Heart right ventricle (tissue), 16 donors: ENCODE measurements at regions not wholly inside any gene's neighbourhood (a gene's known extent, or its start where the extent isn't known, plus 50 kb on each side); places are given as distances from the start of the nearest gene placed in this dataset.

Experiments
- ATAC-seq, 8 donors: fragments of 200-7000 bp; cut with Tn5 transposase; one replicate each; pipeline ENCODE4 v1.9.1; 2020; ENCODE audit warnings: mild to moderate bottlenecking in 8 of 8, moderate library complexity in 8 of 8, moderate number of reproducible peaks in 1 of 8
- DNase-seq, 2 donors: peaks; one replicate each; pipeline ENCODE4 v3.0.0-alpha.2; 2020
- H3K27ac ChIP-seq, 10 donors: fragments of 200-600 bp; sonication (generic) in 2 of 10; one replicate each; pipeline versions ENCODE4 v1.5.0 to v1.8.0; 2020 to 2022; ENCODE audit warnings: mild to moderate bottlenecking in 3 of 10
- H3K27me3 ChIP-seq, 7 donors: fragments of 200-600 bp; one replicate each; pipeline ENCODE4 v1.8.0; 2021 to 2022; ENCODE audit warnings: mild to moderate bottlenecking in 2 of 7
- H3K36me3 ChIP-seq, 9 donors: fragments of 200-600 bp; sonication (generic) in 1 of 9; one replicate each; pipeline versions ENCODE4 v1.5.0 to v1.8.0; 2020 to 2022; ENCODE audit warnings: mild to moderate bottlenecking in 2 of 9
- H3K4me1 ChIP-seq, 9 donors: fragments of 200-600 bp; sonication (generic) in 1 of 9; one replicate each; pipeline versions ENCODE4 v1.5.0 to v1.8.0; 2020 to 2022; ENCODE audit warnings: mild to moderate bottlenecking in 4 of 9
- H3K4me3 ChIP-seq, 10 donors: fragments of 200-600 bp; sonication (generic) in 2 of 10; one replicate each; pipeline versions ENCODE4 v1.5.0 to v1.8.0; 2020 to 2022; ENCODE audit warnings: mild to moderate bottlenecking in 7 of 10, moderate library complexity in 2 of 10
- H3K9me3 ChIP-seq, 11 donors: fragments of 200-600 bp in 10 of 11; sonication (generic) in 2 of 11; one replicate each; pipeline versions ENCODE4 v1.5.0 to v1.8.0; 2013 to 2022; ENCODE audit warnings: mild to moderate bottlenecking in 2 of 11, control low read depth in 1 of 11, moderate library complexity in 1 of 11
- WGBS, 2 donors: extraction: QIAGEN DNeasy Blood & Tissue Kit; methylation state at CpG; one replicate each; pipeline ENCODE4 v1.1.7; 2013; ENCODE audit warnings: inconsistent platforms in 1 of 2; 5-methylcytosine and 5-hydroxymethylcytosine counted together
- intact Hi-C, 10 donors: fragments of 100-400 bp; cut with DNase I; formaldehyde crosslinking; loops; one replicate each; pipeline versions ENCODE4 v1.11.1 to v1.14.2; 2022
- TF ChIP-seq, protein P1 (sequence below), 9 donors: fragments of 200-600 bp; sonication (generic) in 2 of 9; IDR thresholded peaks; one replicate each; pipeline versions ENCODE4 v1.5.0 to v1.8.0; 2021 to 2022; ENCODE audit warnings: antibody characterized with exemption in 9 of 9, mild to moderate bottlenecking in 5 of 9, moderate library complexity in 1 of 9
- donor health status: Arrhythmogenic right ventricular cardiomyopathy.
- donor health status: ischemic (EF 13 %, LVEDD 7.1; RV severe dilation, severe dysfunction).
- donor health status: healthy with polysubstance abuse.
- donor health status: DM: no; HTN: yes; CAD: no.
- donor health status: DM: no; HTN: no; CAD: no.
- donor health status: ischemic (EF 25% LVEDD 6.9; RV normal size, moderate dysfunction).
- donor health status: ischemic (EF 25% LVEDD 5.7; RV mildly dilated, moderate dysfunction).
- donor health status: healthy.
- donor health status: DM: yes; HTN: yes; CAD: no.
- donor health status: Ischemic cardiomyopathy.
- donor health status: ischemic (EF 35%, LVEDD 5.7; RV mildly dilated, moderate dysfunction).
- donor health status: nonischemic (EF 11% LVEDD 7.7; RV severe dilation, severe dysfunction).
- donor health status: DM: yes; HTN: yes; CAD: no.
- donor health status: PGD.
- donor health status: ischemic (EF 29% LVEDD 5.4; RV normal size, mild dysfunction).
- donor health status: nonischemic (EF 23%, LVEDD 6.1; RV moderate dilation, normal function).

DNA sequence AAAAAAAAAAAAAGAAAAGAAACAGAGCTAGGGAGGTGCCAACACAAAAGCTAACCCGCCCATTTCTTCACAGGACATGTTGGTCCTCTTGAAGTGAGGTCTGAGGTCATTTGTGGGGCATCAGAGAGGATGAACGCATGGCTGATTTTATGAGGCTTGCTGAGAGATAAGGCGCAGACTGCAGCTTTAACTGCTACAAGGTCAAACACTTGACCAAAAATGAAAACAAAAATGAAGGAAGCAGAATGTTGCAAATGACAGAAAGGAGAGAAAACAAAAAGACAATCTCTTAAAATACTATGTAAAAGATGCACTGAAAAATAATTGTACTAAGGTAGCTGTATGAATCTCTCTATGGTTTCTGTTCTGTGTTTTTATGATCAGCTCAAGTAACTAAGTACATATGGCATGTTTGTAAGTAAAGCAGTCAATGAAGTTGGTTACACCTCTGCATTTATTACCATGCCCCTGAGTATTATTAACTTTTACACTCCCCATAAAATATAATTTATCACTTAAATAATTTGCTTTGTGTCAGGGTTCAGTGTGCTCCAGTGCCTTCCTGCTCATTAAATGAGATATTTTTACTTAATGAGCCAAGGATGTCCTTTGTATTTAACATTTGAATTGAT is 249.1 kb upstream of the NR5A2 start:
- WGBS, 2 donors, result 54 to 56% methylated on average over 3 of the region's 3 CpGs
- H3K36me3 ChIP-seq, result no peaks in the 10 kb centered on the region
- TF ChIP-seq, protein P1, sequence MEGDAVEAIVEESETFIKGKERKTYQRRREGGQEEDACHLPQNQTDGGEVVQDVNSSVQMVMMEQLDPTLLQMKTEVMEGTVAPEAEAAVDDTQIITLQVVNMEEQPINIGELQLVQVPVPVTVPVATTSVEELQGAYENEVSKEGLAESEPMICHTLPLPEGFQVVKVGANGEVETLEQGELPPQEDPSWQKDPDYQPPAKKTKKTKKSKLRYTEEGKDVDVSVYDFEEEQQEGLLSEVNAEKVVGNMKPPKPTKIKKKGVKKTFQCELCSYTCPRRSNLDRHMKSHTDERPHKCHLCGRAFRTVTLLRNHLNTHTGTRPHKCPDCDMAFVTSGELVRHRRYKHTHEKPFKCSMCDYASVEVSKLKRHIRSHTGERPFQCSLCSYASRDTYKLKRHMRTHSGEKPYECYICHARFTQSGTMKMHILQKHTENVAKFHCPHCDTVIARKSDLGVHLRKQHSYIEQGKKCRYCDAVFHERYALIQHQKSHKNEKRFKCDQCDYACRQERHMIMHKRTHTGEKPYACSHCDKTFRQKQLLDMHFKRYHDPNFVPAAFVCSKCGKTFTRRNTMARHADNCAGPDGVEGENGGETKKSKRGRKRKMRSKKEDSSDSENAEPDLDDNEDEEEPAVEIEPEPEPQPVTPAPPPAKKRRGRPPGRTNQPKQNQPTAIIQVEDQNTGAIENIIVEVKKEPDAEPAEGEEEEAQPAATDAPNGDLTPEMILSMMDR (IDR thresholded peaks at IDR 0.05), result no peak
- ATAC-seq, result no peak
- no peak for DNase-seq
- H3K4me3 ChIP-seq, result no peak overlapping the region
- intact Hi-C loops, result no loop called here
- H3K27ac ChIP-seq, result no peak overlapping the region
- H3K4me1 ChIP-seq, result peaks cover 0 to under 1% (median 0%) of the 10 kb centered on the region in 9 donors
- H3K9me3 ChIP-seq, result no peaks in the 10 kb centered on the region
- no peaks in the 10 kb centered on the region for H3K27me3 ChIP-seq

DNA sequence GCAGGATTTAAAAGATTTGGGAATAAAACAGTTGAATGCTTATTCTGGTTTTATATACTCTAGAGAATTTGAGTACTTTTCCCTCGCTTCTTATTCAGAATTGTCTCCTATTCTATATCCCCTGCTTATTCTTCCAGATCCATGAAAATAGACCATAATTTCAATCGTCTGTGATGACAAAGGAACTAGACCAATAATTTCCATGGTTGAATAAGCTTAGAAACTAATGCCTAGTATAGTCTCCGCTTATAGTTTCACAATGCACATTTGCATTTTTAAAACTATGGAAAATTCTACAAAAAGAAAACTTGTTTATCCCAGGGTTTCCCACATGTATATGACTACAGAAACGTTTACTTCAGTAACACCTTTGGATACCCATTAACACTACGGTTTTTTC is 247.4 kb upstream of the NR5A2 start:
- Histone ChIP-seq H3K27ac (no peak overlapping the region), H3K36me3 (no peaks in the 10 kb centered on the region), H3K4me3 (no peak overlapping the region), H3K4me1 (peaks cover 0 to 4% (median 0%) of the 10 kb centered on the region in 9 donors), H3K9me3 (no peaks in the 10 kb centered on the region), H3K27me3 (no peaks in the 10 kb centered on the region)
- DNase-seq (no peak), ATAC-seq (no peak)
- WGBS, 2 donors, result 85 to 89% methylated on average over 5 of the region's 5 CpGs
- intact Hi-C loops, result no loop called here
- TF ChIP-seq, protein P1 (IDR thresholded peaks at IDR 0.05), result no peak

DNA sequence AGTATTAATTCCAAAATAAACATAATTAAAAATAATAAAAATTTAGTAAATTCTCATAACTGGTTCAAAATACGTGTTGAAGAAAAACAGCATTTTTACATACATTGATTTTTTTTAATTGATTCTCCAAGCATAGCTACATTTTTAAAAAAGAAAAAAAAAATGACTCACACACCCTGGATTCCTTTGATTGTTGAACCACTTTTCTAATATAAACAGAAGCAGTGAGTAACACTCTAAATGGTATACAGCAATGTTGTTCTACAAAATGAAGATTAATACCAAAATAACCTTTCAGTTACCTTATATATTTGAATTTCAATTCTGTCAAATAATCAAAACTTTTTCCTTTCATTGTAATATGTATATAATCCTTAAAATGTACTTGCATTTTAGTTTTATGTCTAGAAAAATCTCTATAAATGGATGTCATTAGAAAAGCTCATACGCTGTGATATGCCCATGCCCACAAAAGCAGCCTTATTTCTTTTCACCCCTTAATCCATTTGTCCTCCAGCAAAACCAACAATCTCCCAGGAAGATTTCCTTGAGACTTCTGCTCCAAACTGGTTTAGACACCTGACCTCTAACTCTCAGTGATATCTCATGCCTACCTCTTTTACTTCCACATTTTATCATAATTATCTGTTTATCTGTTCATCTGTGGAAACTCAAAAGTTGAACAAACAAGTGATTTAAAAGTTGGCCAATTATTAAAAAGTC is 246.4 kb upstream of the NR5A2 start:
- no peaks in the 10 kb centered on the region for H3K27me3 ChIP-seq
- intact Hi-C loops, result no loop called here
- ATAC-seq, result no peak
- TF ChIP-seq, protein P1 (IDR thresholded peaks at IDR 0.05), result no peak
- H3K9me3 ChIP-seq, result no peaks in the 10 kb centered on the region
- H3K36me3 ChIP-seq, result no peaks in the 10 kb centered on the region
- DNase-seq, result no peak
- H3K27ac ChIP-seq, result no peak overlapping the region
- 95 to 98% methylated on average over 2 of the region's 2 CpGs for WGBS, 2 donors
- peaks cover 0 to 4% (median 0%) of the 10 kb centered on the region in 9 donors for H3K4me1 ChIP-seq
- H3K4me3 ChIP-seq, result no peak overlapping the region

DNA sequence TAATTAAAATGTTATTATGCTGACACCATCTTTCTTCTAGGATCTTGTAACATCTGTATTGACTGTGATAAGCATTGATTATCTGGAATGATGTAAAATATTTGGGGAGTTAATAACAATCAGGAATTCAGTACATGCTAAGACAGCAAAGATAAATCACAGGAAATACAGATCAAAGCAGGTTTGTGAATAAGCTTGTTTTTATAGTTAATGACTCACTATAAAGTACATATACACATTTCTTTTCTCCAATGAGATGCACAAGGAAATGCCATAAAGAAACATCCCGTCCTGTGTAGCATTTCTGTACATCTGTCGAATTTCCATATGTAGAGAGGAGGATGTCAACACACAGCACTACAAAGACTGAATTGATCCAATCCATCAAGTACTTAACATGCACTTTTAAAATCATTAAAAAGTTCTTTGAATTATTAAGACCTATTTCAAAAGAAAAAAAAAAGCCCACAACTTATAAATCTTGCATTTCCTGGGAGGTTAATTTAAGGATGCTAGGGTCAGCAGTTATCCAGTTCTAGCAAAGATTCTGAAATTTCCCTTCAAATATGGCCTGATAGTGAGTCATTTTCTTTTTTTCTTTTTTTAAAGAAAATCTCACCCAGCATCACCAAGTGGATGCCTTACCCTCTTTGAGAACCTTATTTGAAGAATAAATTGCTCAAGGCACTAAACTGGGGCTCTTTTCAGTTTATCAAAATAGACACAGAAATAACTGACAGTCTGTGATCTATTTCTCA is 243.2 kb upstream of the NR5A2 start:
- no peaks in the 10 kb centered on the region for H3K27me3 ChIP-seq
- no peak overlapping the region for H3K27ac ChIP-seq
- intact Hi-C loops, result no loop called here
- ATAC-seq, result no peak
- H3K9me3 ChIP-seq, result no peaks in the 10 kb centered on the region
- DNase-seq, result no peak
- 57 to 74% methylated on average over 2 of the region's 2 CpGs for WGBS, 2 donors
- TF ChIP-seq, protein P1 (IDR thresholded peaks at IDR 0.05), result no peak
- H3K36me3 ChIP-seq, result no peaks in the 10 kb centered on the region
- peaks cover 0 to 4% (median 0%) of the 10 kb centered on the region in 9 donors for H3K4me1 ChIP-seq
- no peak overlapping the region for H3K4me3 ChIP-seq
